HuH-7 (cell line): ENCODE measurements at regions not wholly inside any gene's neighbourhood (a gene's known extent, or its start where the extent isn't known, plus 50 kb on each side); places are given as distances from the start of the nearest gene placed in this dataset.
"Not testable (repeated sequence)": the region's sequence is repeated elsewhere in the genome, so short reads cannot be mapped to it uniquely, and the experiment has no call there.

ENCODE experiments used
- DNase-seq: peaks from one replicate; pipeline ENCODE4 v3.0.0; 2011; ENCODE audit warnings: low spot score

- DNase-seq: no peak
Measured at GRCh38 chr2:41319437-41319836, 728.4 kb upstream of the PKDCC start.

GRCh38 chr2:41320491-41320890, 727.3 kb upstream of the PKDCC start:
- DNase-seq: no peak

GRCh38 chr2:41321351-41321750, 726.5 kb upstream of the PKDCC start:
- no peak for DNase-seq

GRCh38 chr2:41326851-41327250, 721.0 kb upstream of the PKDCC start:
- no peak for DNase-seq

- DNase-seq: no peak
Measured at GRCh38 chr2:41329040-41329439, 718.8 kb upstream of the PKDCC start.

- no peak for DNase-seq
Measured at GRCh38 chr2:41334159-41334558, 713.7 kb upstream of the PKDCC start.

GRCh38 chr2:41335573-41335972, 712.2 kb upstream of the PKDCC start:
- not testable (repeated sequence) for DNase-seq

- DNase-seq: no peak
Measured at GRCh38 chr2:41337956-41338355, 709.9 kb upstream of the PKDCC start.

GRCh38 chr2:41344529-41344928, 703.3 kb upstream of the PKDCC start:
- DNase-seq: no peak

GRCh38 chr2:41353060-41353459, 694.8 kb upstream of the PKDCC start:
- no peak for DNase-seq

GRCh38 chr2:41355794-41356193, 692.0 kb upstream of the PKDCC start:
- no peak for DNase-seq

- DNase-seq: no peak
Measured at GRCh38 chr2:41364842-41365241, 683.0 kb upstream of the PKDCC start.

GRCh38 chr2:41375901-41376300, 671.9 kb upstream of the PKDCC start:
- DNase-seq: no peak

- DNase-seq: no peak
Measured at GRCh38 chr2:41377837-41378236, 670.0 kb upstream of the PKDCC start.

GRCh38 chr2:41378420-41378819, 669.4 kb upstream of the PKDCC start:
- no peak for DNase-seq

GRCh38 chr2:41379496-41380221, 668.2 kb upstream of the PKDCC start:
- no peak for DNase-seq

GRCh38 chr2:41381701-41382100, 666.1 kb upstream of the PKDCC start:
- DNase-seq: no peak

- no peak for DNase-seq
Measured at GRCh38 chr2:41387519-41387918, 660.3 kb upstream of the PKDCC start.

GRCh38 chr2:41393621-41394020, 654.2 kb upstream of the PKDCC start:
- DNase-seq: no peak

- DNase-seq: no peak
Measured at GRCh38 chr2:41394541-41394940, 653.3 kb upstream of the PKDCC start.

GRCh38 chr2:41395692-41396091, 652.1 kb upstream of the PKDCC start:
- no peak for DNase-seq

GRCh38 chr2:41399437-41400087, 648.3 kb upstream of the PKDCC start:
- DNase-seq: no peak

GRCh38 chr2:41400088-41400665, 647.6 kb upstream of the PKDCC start:
- DNase-seq: no peak

GRCh38 chr2:41405441-41405840, 642.4 kb upstream of the PKDCC start:
- DNase-seq: no peak
